HAP-1 (cell line): ENCODE measurements at regions not wholly inside any gene's neighbourhood (a gene's known extent, or its start where the extent isn't known, plus 50 kb on each side); places are given as distances from the start of the nearest gene placed in this dataset.
"Not testable (repeated sequence)": the region's sequence is repeated elsewhere in the genome, so short reads cannot be mapped to it uniquely, and the experiment has no call there.

Source experiments
- DNase-seq, 2 experiments: peaks; one replicate each; pipeline ENCODE4 v3.0.0-alpha.2; 2016 to 2020; ENCODE audit warnings: low spot score in 2 of 2
- H3K27me3 ChIP-seq: fragments of 250-450 bp; sonication (Bioruptor Pico); 2 replicates; pipeline ENCODE4 v1.5.1; 2020; ENCODE audit warnings: low read depth, mild to moderate bottlenecking, moderate library complexity
- H3K36me3 ChIP-seq: fragments of 250-450 bp; sonication (Bioruptor Pico); replicated peaks from 2 replicates; pipeline ENCODE4 v1.5.1; 2020; ENCODE audit warnings: mild to moderate bottlenecking
- H3K4me1 ChIP-seq: fragments of 250-450 bp; sonication (Bioruptor Pico); 2 replicates; pipeline ENCODE4 v1.5.1; 2020; ENCODE audit warnings: mild to moderate bottlenecking
- H3K4me3 ChIP-seq: fragments of 250-450 bp; sonication (Bioruptor Pico); 2 replicates; pipeline ENCODE4 v1.5.1; 2020; ENCODE audit warnings: mild to moderate bottlenecking, moderate library complexity
- H3K9me3 ChIP-seq: fragments of 250-450 bp; sonication (Bioruptor Pico); 2 replicates; pipeline ENCODE4 v1.5.1; 2020; ENCODE audit warnings: mild to moderate bottlenecking, moderate library complexity
- in situ Hi-C: fragments of 300-500 bp; cut with MboI; formaldehyde crosslinking; loops from 3 replicates; pipeline ENCODE4 v1.14.3; 2020; ENCODE audit warnings: low sequenced_read_pairs, inconsistent platforms, mixed read lengths

- Histone ChIP-seq H3K36me3 (no peaks in the 10 kb centered on the region), H3K4me3 (no peak overlapping the region), H3K9me3 (no peaks in the 10 kb centered on the region), H3K4me1 (peaks cover 5% of the 10 kb centered on the region; the same call in 1 of the 2 replicates), H3K27me3 (peaks cover 4% of the 10 kb centered on the region)
- peak; percentile 43 to 71 for DNase-seq
- in situ Hi-C loops: no loop called here
These were observed 1108.1 kb downstream of the PCDH19 start for GRCh38 chrX:99301990-99302389.

GRCh38 chrX:99271641-99272040, 1138.4 kb downstream of the PCDH19 start:
- peak in 1 of 2 experiments; percentile 9 for DNase-seq
- Histone ChIP-seq H3K27me3 (no peaks in the 10 kb centered on the region), H3K9me3 (no peaks in the 10 kb centered on the region), H3K4me1 (no peaks in the 10 kb centered on the region), H3K4me3 (no peak overlapping the region), H3K36me3 (no peaks in the 10 kb centered on the region)
- in situ Hi-C loops: no loop called here

- Histone ChIP-seq H3K4me1 (no peaks in the 10 kb centered on the region), H3K9me3 (no peaks in the 10 kb centered on the region), H3K36me3 (no peaks in the 10 kb centered on the region), H3K27me3 (no peaks in the 10 kb centered on the region), H3K4me3 (no peak overlapping the region)
- DNase-seq: no peak
- in situ Hi-C loops: no loop called here
These were observed 1143.8 kb downstream of the PCDH19 start for GRCh38 chrX:99266255-99266654.

GRCh38 chrX:99248180-99248579, 1161.9 kb downstream of the PCDH19 start:
- H3K36me3 ChIP-seq: no peaks in the 10 kb centered on the region
- H3K27me3 ChIP-seq: no peaks in the 10 kb centered on the region
- no peak overlapping the region for H3K4me3 ChIP-seq
- no peaks in the 10 kb centered on the region for H3K9me3 ChIP-seq
- no peaks in the 10 kb centered on the region for H3K4me1 ChIP-seq
- no peak for DNase-seq
- in situ Hi-C loops: no loop called here

- in situ Hi-C loops: no loop called here
- no peaks in the 10 kb centered on the region for H3K9me3 ChIP-seq
- no peak overlapping the region for H3K4me3 ChIP-seq
- H3K27me3 ChIP-seq: no peaks in the 10 kb centered on the region
- no peaks in the 10 kb centered on the region for H3K36me3 ChIP-seq
- no peaks in the 10 kb centered on the region for H3K4me1 ChIP-seq
- no peak for DNase-seq
These were observed 1168.1 kb downstream of the PCDH19 start for GRCh38 chrX:99242001-99242400.

- H3K27me3 ChIP-seq, H3K9me3 ChIP-seq, in situ Hi-C loops: not testable (repeated sequence)
These were observed 1175.7 kb downstream of the PCDH19 start for GRCh38 chrX:99234384-99234783.

GRCh38 chrX:99192421-99192820, 1217.7 kb downstream of the PCDH19 start:
- in situ Hi-C loops: no loop called here
- Histone ChIP-seq H3K36me3 (no peaks in the 10 kb centered on the region), H3K4me3 (no peak overlapping the region), H3K9me3 (no peaks in the 10 kb centered on the region), H3K27me3 (no peaks in the 10 kb centered on the region), H3K4me1 (no peaks in the 10 kb centered on the region)
- DNase-seq: no peak

More at GRCh38 chrX:99234384-99234783, 1175.7 kb downstream of the PCDH19 start:
- H3K36me3 ChIP-seq, H3K4me1 ChIP-seq, DNase-seq, H3K4me3 ChIP-seq: not testable (repeated sequence)

- Histone ChIP-seq H3K27me3 (no peaks in the 10 kb centered on the region), H3K4me3 (no peak overlapping the region), H3K36me3 (no peaks in the 10 kb centered on the region), H3K9me3 (no peaks in the 10 kb centered on the region), H3K4me1 (no peaks in the 10 kb centered on the region)
- in situ Hi-C loops: no loop called here
- DNase-seq: no peak
These were observed 1225.9 kb downstream of the PCDH19 start for GRCh38 chrX:99184153-99184552.

- in situ Hi-C loops: no loop called here
- Histone ChIP-seq H3K36me3 (no peaks in the 10 kb centered on the region), H3K4me3 (no peak overlapping the region), H3K27me3 (no peaks in the 10 kb centered on the region), H3K9me3 (no peaks in the 10 kb centered on the region), H3K4me1 (no peaks in the 10 kb centered on the region)
- no peak for DNase-seq
These were observed 1237.1 kb downstream of the PCDH19 start for GRCh38 chrX:99172958-99173357.

- in situ Hi-C loops: no loop called here
- H3K4me3 ChIP-seq: no peak overlapping the region
- no peak for DNase-seq
- H3K27me3 ChIP-seq: no peaks in the 10 kb centered on the region
- H3K9me3 ChIP-seq: no peaks in the 10 kb centered on the region
- no peaks in the 10 kb centered on the region for H3K36me3 ChIP-seq
- no peaks in the 10 kb centered on the region for H3K4me1 ChIP-seq
These were observed 1267.3 kb downstream of the PCDH19 start for GRCh38 chrX:99142745-99143144.

GRCh38 chrX:99137488-99137887, 1272.6 kb downstream of the PCDH19 start:
- H3K27me3 ChIP-seq: no peaks in the 10 kb centered on the region
- no peak for DNase-seq
- no peaks in the 10 kb centered on the region for H3K9me3 ChIP-seq
- H3K36me3 ChIP-seq: no peaks in the 10 kb centered on the region
- H3K4me3 ChIP-seq: no peak overlapping the region
- in situ Hi-C loops: no loop called here
- no peaks in the 10 kb centered on the region for H3K4me1 ChIP-seq

GRCh38 chrX:99117011-99117410, 1293.1 kb downstream of the PCDH19 start:
- Histone ChIP-seq H3K4me3 (no peak overlapping the region), H3K9me3 (no peaks in the 10 kb centered on the region), H3K36me3 (no peaks in the 10 kb centered on the region), H3K4me1 (no peaks in the 10 kb centered on the region), H3K27me3 (no peaks in the 10 kb centered on the region)
- in situ Hi-C loops: no loop called here
- no peak for DNase-seq

GRCh38 chrX:99095965-99096635, 1314.0 kb downstream of the PCDH19 start:
- no peak for DNase-seq
- in situ Hi-C loops: no loop called here
- Histone ChIP-seq H3K9me3 (no peaks in the 10 kb centered on the region), H3K4me1 (no peaks in the 10 kb centered on the region), H3K36me3 (no peaks in the 10 kb centered on the region), H3K27me3 (no peaks in the 10 kb centered on the region), H3K4me3 (no peak overlapping the region)

GRCh38 chrX:99091459-99091858, 1318.6 kb downstream of the PCDH19 start:
- H3K4me3 ChIP-seq: no peak overlapping the region
- H3K27me3 ChIP-seq: no peaks in the 10 kb centered on the region
- in situ Hi-C loops: no loop called here
- H3K36me3 ChIP-seq: no peaks in the 10 kb centered on the region
- no peaks in the 10 kb centered on the region for H3K4me1 ChIP-seq
- DNase-seq: no peak
- no peaks in the 10 kb centered on the region; the same call in 1 of the 2 replicates for H3K9me3 ChIP-seq

GRCh38 chrX:99078301-99078700, 1331.8 kb downstream of the PCDH19 start:
- no peaks in the 10 kb centered on the region for H3K27me3 ChIP-seq
- no peaks in the 10 kb centered on the region for H3K36me3 ChIP-seq
- no peak overlapping the region for H3K4me3 ChIP-seq
- H3K9me3 ChIP-seq: no peaks in the 10 kb centered on the region
- no peak for DNase-seq
- H3K4me1 ChIP-seq: no peaks in the 10 kb centered on the region
- in situ Hi-C loops: no loop called here
